G401.6 (cell line): ENCODE measurements at regions not wholly inside any gene's neighbourhood (a gene's known extent, or its start where the extent isn't known, plus 50 kb on each side); places are given as distances from the start of the nearest gene placed in this dataset.

Source experiments
- FAIRE-seq: peaks from 2 replicates; lab custom pipeline; 2012; peaks lifted over from hg19 to GRCh38; lab: Jason Lieb, UNC

GRCh38 chr4:133467290-133467947 is 318.3 kb downstream of the PCDH10 start:
- FAIRE-seq = no peak

- no peak for FAIRE-seq
These were observed 315.9 kb downstream of the PCDH10 start for GRCh38 chr4:133465022-133465421.

GRCh38 chr4:133464311-133464710 is 315.2 kb downstream of the PCDH10 start:
- FAIRE-seq = no peak

GRCh38 chr4:133452678-133453077 is 303.6 kb downstream of the PCDH10 start:
- FAIRE-seq = no peak

- no peak for FAIRE-seq
These were observed 301.7 kb downstream of the PCDH10 start for GRCh38 chr4:133450813-133451212.

GRCh38 chr4:133440404-133440803 is 291.3 kb downstream of the PCDH10 start:
- no peak for FAIRE-seq

GRCh38 chr4:133439830-133440229 is 290.7 kb downstream of the PCDH10 start:
- no peak for FAIRE-seq

GRCh38 chr4:133424605-133425004 is 275.5 kb downstream of the PCDH10 start:
- FAIRE-seq = no peak

GRCh38 chr4:133403913-133404312 is 254.8 kb downstream of the PCDH10 start:
- no peak for FAIRE-seq

GRCh38 chr4:133402616-133403015 is 253.5 kb downstream of the PCDH10 start:
- FAIRE-seq = no peak

- FAIRE-seq = no peak
These were observed 246.0 kb downstream of the PCDH10 start for GRCh38 chr4:133394971-133395627.

GRCh38 chr4:133390198-133390855 is 241.2 kb downstream of the PCDH10 start:
- no peak for FAIRE-seq

GRCh38 chr4:133389029-133389428 is 239.9 kb downstream of the PCDH10 start:
- no peak for FAIRE-seq

- no peak for FAIRE-seq
These were observed 236.3 kb downstream of the PCDH10 start for GRCh38 chr4:133385161-133385954.

- FAIRE-seq = no peak
These were observed 230.8 kb downstream of the PCDH10 start for GRCh38 chr4:133379681-133380438.

GRCh38 chr4:133377286-133377685 is 228.2 kb downstream of the PCDH10 start:
- no peak for FAIRE-seq

- FAIRE-seq = no peak
These were observed 223.6 kb downstream of the PCDH10 start for GRCh38 chr4:133372699-133373098.

GRCh38 chr4:133355633-133356032 is 206.5 kb downstream of the PCDH10 start:
- no peak for FAIRE-seq

- no peak for FAIRE-seq
These were observed 198.3 kb downstream of the PCDH10 start for GRCh38 chr4:133347409-133347808.

- FAIRE-seq = no peak
These were observed 175.4 kb downstream of the PCDH10 start for GRCh38 chr4:133324491-133324890.

GRCh38 chr4:133323670-133324069 is 174.6 kb downstream of the PCDH10 start:
- FAIRE-seq = no peak

- FAIRE-seq = no peak
These were observed 171.6 kb downstream of the PCDH10 start for GRCh38 chr4:133320576-133321170.
